ENCODE measurements at regions not wholly inside any gene's neighbourhood (a gene's known extent, or its start where the extent isn't known, plus 50 kb on each side); places are given as distances from the start of the nearest gene placed in this dataset.

- TF ChIP-seq, protein P1, sequence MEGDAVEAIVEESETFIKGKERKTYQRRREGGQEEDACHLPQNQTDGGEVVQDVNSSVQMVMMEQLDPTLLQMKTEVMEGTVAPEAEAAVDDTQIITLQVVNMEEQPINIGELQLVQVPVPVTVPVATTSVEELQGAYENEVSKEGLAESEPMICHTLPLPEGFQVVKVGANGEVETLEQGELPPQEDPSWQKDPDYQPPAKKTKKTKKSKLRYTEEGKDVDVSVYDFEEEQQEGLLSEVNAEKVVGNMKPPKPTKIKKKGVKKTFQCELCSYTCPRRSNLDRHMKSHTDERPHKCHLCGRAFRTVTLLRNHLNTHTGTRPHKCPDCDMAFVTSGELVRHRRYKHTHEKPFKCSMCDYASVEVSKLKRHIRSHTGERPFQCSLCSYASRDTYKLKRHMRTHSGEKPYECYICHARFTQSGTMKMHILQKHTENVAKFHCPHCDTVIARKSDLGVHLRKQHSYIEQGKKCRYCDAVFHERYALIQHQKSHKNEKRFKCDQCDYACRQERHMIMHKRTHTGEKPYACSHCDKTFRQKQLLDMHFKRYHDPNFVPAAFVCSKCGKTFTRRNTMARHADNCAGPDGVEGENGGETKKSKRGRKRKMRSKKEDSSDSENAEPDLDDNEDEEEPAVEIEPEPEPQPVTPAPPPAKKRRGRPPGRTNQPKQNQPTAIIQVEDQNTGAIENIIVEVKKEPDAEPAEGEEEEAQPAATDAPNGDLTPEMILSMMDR (IDR thresholded peaks at IDR 0.05; ENCODE audit: insufficient read depth, low read length): no peak
- no peak for TF ChIP-seq SPI1 (IDR thresholded peaks at IDR 0.05; ENCODE audit: borderline replicate concordance, low read depth)
- TF ChIP-seq REST (IDR thresholded peaks at IDR 0.05; ENCODE audit: insufficient replicate concordance, low read depth): no peak
- no peak for TF ChIP-seq POLR2AphosphoS5 (IDR thresholded peaks at IDR 0.05; ENCODE audit: low read depth)
- no peak for TF ChIP-seq GABPA (IDR thresholded peaks at IDR 0.05; ENCODE audit: low read depth)
- DNase-seq (ENCODE audit: low read depth in 1 of 2, low spot score in 1 of 2): no peak
- H3K27ac ChIP-seq (replicated peaks): no peak overlapping the region
- H3K4me3 ChIP-seq (replicated peaks; ENCODE audit: insufficient read depth, low read length): no peak overlapping the region
- H3K27me3 ChIP-seq (ENCODE audit: insufficient read depth, poor library complexity, severe bottlenecking): no peaks in the 10 kb centered on the region
These were observed 161.6 kb upstream of the PWP1 start for GRCh38 chr12:107523775-107524535.

DNA sequence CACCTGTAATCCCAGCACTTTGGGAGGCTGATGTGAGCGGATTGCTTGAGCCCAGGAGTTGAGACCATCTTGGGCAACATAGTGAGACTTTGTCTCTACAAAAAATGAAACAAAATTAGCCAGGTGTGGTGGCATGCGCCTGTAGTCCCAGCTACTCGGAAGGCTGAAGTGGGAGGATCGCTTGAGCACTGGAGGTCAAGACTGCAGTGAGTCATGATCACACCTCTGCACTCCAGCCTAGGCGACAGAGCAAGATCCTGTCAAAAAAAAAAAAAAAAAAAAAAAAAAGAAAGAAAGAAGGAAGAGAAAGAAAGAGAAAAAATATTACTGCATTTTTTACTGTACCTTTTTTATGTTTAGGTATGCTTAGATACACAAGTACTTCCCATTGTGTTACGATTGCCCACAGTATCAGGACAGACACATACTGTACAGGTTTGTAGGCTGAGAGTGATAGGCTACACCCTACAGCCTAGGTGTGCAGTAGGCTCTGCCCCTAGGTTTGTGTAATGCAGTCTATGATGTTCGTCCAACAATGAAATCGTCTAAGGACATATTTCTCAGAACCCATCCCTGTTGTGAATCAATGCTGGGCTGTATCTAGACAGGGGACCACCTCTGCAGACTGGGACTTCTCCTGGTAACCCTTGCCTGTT is 160.4 kb upstream of the PWP1 start:
- Histone ChIP-seq H3K27ac (replicated peaks) (no peak overlapping the region), H3K4me3 (replicated peaks; ENCODE audit: insufficient read depth, low read length) (no peak overlapping the region), H3K27me3 (ENCODE audit: insufficient read depth, poor library complexity, severe bottlenecking) (no peaks in the 10 kb centered on the region)
- TF ChIP-seq, protein P1 (IDR thresholded peaks at IDR 0.05; ENCODE audit: insufficient read depth, low read length): no peak
- no peak for TF ChIP-seq SPI1 (IDR thresholded peaks at IDR 0.05; ENCODE audit: borderline replicate concordance, low read depth)
- TF ChIP-seq GABPA (IDR thresholded peaks at IDR 0.05; ENCODE audit: low read depth): no peak
- TF ChIP-seq REST (IDR thresholded peaks at IDR 0.05; ENCODE audit: insufficient replicate concordance, low read depth): no peak
- no peak for TF ChIP-seq POLR2AphosphoS5 (IDR thresholded peaks at IDR 0.05; ENCODE audit: low read depth)
- no peak for DNase-seq (ENCODE audit: low read depth in 1 of 2, low spot score in 1 of 2)

- TF ChIP-seq REST (IDR thresholded peaks at IDR 0.05; ENCODE audit: insufficient replicate concordance, low read depth): no peak
- TF ChIP-seq GABPA (IDR thresholded peaks at IDR 0.05; ENCODE audit: low read depth): no peak
- H3K27ac ChIP-seq (replicated peaks): no peak overlapping the region
- DNase-seq (ENCODE audit: low read depth in 1 of 2, low spot score in 1 of 2): no peak
- H3K27me3 ChIP-seq (ENCODE audit: insufficient read depth, poor library complexity, severe bottlenecking): no peaks in the 10 kb centered on the region
- no peak overlapping the region for H3K4me3 ChIP-seq (replicated peaks; ENCODE audit: insufficient read depth, low read length)
These were observed 159.7 kb upstream of the PWP1 start for GRCh38 chr12:107525719-107526554.

All from HL-60 (cell line).